ENCODE measurements at regions not wholly inside any gene's neighbourhood (a gene's known extent, or its start where the extent isn't known, plus 50 kb on each side); places are given as distances from the start of the nearest gene placed in this dataset.
"Not testable (repeated sequence)": the region's sequence is repeated elsewhere in the genome, so short reads cannot be mapped to it uniquely, and the experiment has no call there.

DNA sequence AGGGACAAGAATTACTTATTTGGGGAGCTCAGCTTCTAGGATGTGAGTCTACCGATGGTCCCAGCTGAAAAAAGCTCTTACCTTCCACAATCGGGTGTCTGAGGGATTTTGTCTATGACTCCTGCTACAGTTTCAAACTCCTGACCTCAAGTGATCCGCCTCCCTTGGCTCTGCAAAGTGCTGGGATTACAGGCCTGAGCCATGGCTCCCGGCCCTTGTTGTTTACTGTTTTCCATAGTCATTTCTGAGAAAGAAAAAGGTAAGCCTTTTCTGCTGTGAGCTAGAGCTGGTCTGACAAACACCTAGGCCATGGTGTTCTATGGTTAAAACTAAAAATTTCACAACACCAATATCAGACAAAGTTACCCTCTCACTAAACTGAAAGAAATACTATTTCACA, 57.5 kb downstream of the PPIAL4C start:
- not testable (repeated sequence) for TF ChIP-seq CHD2 (IDR thresholded peaks at IDR 0.05; ENCODE audit: low read depth, low read length); ZNF12 (CRISPR knock-in tag; IDR thresholded peaks at IDR 0.05); NFRKB (IDR thresholded peaks at IDR 0.05; ENCODE audit: low read depth); GMEB1 (CRISPR knock-in tag; IDR thresholded peaks at IDR 0.05); POLR2A (conservative IDR thresholded peaks at IDR 0.05); CBX5 (IDR thresholded peaks at IDR 0.05; ENCODE audit: borderline replicate concordance, low read depth); TBP (optimal IDR thresholded peaks at IDR 0.05; ENCODE audit: low read depth, low read length)
- TF ChIP-seq, protein P1, sequence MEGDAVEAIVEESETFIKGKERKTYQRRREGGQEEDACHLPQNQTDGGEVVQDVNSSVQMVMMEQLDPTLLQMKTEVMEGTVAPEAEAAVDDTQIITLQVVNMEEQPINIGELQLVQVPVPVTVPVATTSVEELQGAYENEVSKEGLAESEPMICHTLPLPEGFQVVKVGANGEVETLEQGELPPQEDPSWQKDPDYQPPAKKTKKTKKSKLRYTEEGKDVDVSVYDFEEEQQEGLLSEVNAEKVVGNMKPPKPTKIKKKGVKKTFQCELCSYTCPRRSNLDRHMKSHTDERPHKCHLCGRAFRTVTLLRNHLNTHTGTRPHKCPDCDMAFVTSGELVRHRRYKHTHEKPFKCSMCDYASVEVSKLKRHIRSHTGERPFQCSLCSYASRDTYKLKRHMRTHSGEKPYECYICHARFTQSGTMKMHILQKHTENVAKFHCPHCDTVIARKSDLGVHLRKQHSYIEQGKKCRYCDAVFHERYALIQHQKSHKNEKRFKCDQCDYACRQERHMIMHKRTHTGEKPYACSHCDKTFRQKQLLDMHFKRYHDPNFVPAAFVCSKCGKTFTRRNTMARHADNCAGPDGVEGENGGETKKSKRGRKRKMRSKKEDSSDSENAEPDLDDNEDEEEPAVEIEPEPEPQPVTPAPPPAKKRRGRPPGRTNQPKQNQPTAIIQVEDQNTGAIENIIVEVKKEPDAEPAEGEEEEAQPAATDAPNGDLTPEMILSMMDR (IDR thresholded peaks at IDR 0.05 in 2 of 3, conservative IDR thresholded peaks at IDR 0.05 in 1 of 3; ENCODE audit: insufficient read depth in 2 of 3, low read depth in 1 of 3, low read length in 3 of 3), result not testable (repeated sequence)
- TF ChIP-seq, protein P2, sequence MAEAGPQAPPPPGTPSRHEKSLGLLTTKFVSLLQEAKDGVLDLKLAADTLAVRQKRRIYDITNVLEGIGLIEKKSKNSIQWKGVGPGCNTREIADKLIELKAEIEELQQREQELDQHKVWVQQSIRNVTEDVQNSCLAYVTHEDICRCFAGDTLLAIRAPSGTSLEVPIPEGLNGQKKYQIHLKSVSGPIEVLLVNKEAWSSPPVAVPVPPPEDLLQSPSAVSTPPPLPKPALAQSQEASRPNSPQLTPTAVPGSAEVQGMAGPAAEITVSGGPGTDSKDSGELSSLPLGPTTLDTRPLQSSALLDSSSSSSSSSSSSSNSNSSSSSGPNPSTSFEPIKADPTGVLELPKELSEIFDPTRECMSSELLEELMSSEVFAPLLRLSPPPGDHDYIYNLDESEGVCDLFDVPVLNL (CRISPR knock-in tag; IDR thresholded peaks at IDR 0.05; ENCODE audit: low read depth), result not testable (repeated sequence)
- TF ChIP-seq, protein P3, sequence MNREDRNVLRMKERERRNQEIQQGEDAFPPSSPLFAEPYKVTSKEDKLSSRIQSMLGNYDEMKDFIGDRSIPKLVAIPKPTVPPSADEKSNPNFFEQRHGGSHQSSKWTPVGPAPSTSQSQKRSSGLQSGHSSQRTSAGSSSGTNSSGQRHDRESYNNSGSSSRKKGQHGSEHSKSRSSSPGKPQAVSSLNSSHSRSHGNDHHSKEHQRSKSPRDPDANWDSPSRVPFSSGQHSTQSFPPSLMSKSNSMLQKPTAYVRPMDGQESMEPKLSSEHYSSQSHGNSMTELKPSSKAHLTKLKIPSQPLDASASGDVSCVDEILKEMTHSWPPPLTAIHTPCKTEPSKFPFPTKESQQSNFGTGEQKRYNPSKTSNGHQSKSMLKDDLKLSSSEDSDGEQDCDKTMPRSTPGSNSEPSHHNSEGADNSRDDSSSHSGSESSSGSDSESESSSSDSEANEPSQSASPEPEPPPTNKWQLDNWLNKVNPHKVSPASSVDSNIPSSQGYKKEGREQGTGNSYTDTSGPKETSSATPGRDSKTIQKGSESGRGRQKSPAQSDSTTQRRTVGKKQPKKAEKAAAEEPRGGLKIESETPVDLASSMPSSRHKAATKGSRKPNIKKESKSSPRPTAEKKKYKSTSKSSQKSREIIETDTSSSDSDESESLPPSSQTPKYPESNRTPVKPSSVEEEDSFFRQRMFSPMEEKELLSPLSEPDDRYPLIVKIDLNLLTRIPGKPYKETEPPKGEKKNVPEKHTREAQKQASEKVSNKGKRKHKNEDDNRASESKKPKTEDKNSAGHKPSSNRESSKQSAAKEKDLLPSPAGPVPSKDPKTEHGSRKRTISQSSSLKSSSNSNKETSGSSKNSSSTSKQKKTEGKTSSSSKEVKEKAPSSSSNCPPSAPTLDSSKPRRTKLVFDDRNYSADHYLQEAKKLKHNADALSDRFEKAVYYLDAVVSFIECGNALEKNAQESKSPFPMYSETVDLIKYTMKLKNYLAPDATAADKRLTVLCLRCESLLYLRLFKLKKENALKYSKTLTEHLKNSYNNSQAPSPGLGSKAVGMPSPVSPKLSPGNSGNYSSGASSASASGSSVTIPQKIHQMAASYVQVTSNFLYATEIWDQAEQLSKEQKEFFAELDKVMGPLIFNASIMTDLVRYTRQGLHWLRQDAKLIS (CRISPR knock-in tag; IDR thresholded peaks at IDR 0.05), result not testable (repeated sequence)
- TF ChIP-seq, protein P4, sequence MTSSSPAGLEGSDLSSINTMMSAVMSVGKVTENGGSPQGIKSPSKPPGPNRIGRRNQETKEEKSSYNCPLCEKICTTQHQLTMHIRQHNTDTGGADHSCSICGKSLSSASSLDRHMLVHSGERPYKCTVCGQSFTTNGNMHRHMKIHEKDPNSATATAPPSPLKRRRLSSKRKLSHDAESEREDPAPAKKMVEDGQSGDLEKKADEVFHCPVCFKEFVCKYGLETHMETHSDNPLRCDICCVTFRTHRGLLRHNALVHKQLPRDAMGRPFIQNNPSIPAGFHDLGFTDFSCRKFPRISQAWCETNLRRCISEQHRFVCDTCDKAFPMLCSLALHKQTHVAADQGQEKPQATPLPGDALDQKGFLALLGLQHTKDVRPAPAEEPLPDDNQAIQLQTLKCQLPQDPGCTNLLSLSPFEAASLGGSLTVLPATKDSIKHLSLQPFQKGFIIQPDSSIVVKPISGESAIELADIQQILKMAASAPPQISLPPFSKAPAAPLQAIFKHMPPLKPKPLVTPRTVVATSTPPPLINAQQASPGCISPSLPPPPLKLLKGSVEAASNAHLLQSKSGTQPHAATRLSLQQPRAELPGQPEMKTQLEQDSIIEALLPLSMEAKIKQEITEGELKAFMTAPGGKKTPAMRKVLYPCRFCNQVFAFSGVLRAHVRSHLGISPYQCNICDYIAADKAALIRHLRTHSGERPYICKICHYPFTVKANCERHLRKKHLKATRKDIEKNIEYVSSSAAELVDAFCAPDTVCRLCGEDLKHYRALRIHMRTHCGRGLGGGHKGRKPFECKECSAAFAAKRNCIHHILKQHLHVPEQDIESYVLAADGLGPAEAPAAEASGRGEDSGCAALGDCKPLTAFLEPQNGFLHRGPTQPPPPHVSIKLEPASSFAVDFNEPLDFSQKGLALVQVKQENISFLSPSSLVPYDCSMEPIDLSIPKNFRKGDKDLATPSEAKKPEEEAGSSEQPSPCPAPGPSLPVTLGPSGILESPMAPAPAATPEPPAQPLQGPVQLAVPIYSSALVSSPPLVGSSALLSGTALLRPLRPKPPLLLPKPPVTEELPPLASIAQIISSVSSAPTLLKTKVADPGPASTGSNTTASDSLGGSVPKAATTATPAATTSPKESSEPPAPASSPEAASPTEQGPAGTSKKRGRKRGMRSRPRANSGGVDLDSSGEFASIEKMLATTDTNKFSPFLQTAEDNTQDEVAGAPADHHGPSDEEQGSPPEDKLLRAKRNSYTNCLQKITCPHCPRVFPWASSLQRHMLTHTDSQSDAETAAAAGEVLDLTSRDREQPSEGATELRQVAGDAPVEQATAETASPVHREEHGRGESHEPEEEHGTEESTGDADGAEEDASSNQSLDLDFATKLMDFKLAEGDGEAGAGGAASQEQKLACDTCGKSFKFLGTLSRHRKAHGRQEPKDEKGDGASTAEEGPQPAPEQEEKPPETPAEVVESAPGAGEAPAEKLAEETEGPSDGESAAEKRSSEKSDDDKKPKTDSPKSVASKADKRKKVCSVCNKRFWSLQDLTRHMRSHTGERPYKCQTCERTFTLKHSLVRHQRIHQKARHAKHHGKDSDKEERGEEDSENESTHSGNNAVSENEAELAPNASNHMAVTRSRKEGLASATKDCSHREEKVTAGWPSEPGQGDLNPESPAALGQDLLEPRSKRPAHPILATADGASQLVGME (CRISPR knock-in tag; IDR thresholded peaks at IDR 0.05), result not testable (repeated sequence)

All from K562 (cell line).